ENCODE measurements at regions not wholly inside any gene's neighbourhood (a gene's known extent, or its start where the extent isn't known, plus 50 kb on each side); places are given as distances from the start of the nearest gene placed in this dataset.
A peak's percentile ranks its signal among the peaks of the same experiment; 100 is the strongest.

DNA sequence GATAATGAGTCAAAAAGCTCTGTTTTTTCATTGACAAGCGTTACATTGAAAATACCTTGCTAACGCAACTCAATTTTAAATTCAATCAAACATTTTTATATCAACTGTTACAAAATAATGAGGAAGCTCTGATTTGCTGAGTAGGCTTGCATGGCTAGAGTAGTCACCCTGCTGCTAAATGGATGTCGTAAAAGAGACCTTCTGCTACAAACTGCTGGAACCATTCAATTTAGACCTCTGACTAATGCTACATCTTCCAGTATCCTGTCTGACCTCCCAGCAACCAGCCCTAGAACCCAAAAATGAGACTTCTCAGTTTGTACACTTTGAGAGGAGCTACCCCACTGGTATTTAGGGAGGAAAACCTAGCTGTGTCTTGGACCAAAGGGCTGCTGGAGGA lies 84.0 kb upstream of the ELMO1 start:
- peaks cover 3% of the 10 kb centered on the region for H3K9me2 ChIP-seq (ENCODE audit: insufficient read depth)
- H3K4me1 ChIP-seq (ENCODE audit: insufficient read depth) = peaks cover 21% of the 10 kb centered on the region
- H3K79me2 ChIP-seq (replicated peaks; ENCODE audit: insufficient read depth) = no peaks in the 10 kb centered on the region
- Mint-ChIP-seq H3K27me3 (ENCODE audit: insufficient read depth, low read depth, poor library complexity) (no peaks in the 10 kb centered on the region), H3K4me1 (peaks cover 18% of the 10 kb centered on the region), H3K4me3 (no peak overlapping the region), H3K36me3 (ENCODE audit: low read depth) (peaks cover 5% of the 10 kb centered on the region; the same call in 2 of the 3 replicates), H3K9me3 (peaks cover 18% of the 10 kb centered on the region; the same call in 2 of the 3 replicates), H3K27ac (no peak overlapping the region)
- H3K4me2 ChIP-seq = no peak overlapping the region
- TF ChIP-seq JUNB (IDR thresholded peaks at IDR 0.05; ENCODE audit: unreplicated experiment) = no peak
- TF ChIP-seq CREB1 (CRISPR knock-in tag; IDR thresholded peaks at IDR 0.05; ENCODE audit: low read depth) = no peak
- no peak for TF ChIP-seq POLR2AphosphoS5 (IDR thresholded peaks at IDR 0.05; ENCODE audit: low read depth)
- no peak for TF ChIP-seq STAT1 (IDR thresholded peaks at IDR 0.05; ENCODE audit: unreplicated experiment)
- TF ChIP-seq REST (IDR thresholded peaks at IDR 0.05; ENCODE audit: unreplicated experiment) = no peak
- TF ChIP-seq ZNF462 (CRISPR knock-in tag; IDR thresholded peaks at IDR 0.05) = no peak
- no peak for TF ChIP-seq CTCF (conservative IDR thresholded peaks at IDR 0.05; ENCODE audit: low read depth in 2 of 2)
- TF ChIP-seq EZH2phosphoT487 (IDR thresholded peaks at IDR 0.05; ENCODE audit: unreplicated experiment) = no peak
- no peak for TF ChIP-seq EZH2 (IDR thresholded peaks at IDR 0.05; ENCODE audit: low read depth, unreplicated experiment)
- DNase-seq (ENCODE audit: low spot score) = no peak
- no peak for ATAC-seq
- H3F3A ChIP-seq (replicated peaks; ENCODE audit: low read depth) = 0 out of 2 replicates have a peak, but pooled peaks cover 4% of the 10 kb centered on the region
- no peaks in the 10 kb centered on the region for H4K20me1 ChIP-seq (replicated peaks; ENCODE audit: insufficient read depth)
- H3K4me3 ChIP-seq = no peak overlapping the region
- H3K27ac ChIP-seq (ENCODE audit: low read depth) = no peak overlapping the region
- peak overlapping the region; percentile 38; the same call in 1 of the 2 replicates for H2AFZ ChIP-seq
- no peaks in the 10 kb centered on the region for H3K36me3 ChIP-seq (ENCODE audit: insufficient read depth)
- no peaks in the 10 kb centered on the region for H3K27me3 ChIP-seq (ENCODE audit: insufficient read depth)
